ENCODE measurements at regions not wholly inside any gene's neighbourhood (a gene's known extent, or its start where the extent isn't known, plus 50 kb on each side); places are given as distances from the start of the nearest gene placed in this dataset.

GRCh38 chr3:162139841-162140240 lies 643.2 kb downstream of the OTOL1 start:
- TF ChIP-seq CTCF (conservative IDR thresholded peaks at IDR 0.05; ENCODE audit: low read depth): no peak

DNA sequence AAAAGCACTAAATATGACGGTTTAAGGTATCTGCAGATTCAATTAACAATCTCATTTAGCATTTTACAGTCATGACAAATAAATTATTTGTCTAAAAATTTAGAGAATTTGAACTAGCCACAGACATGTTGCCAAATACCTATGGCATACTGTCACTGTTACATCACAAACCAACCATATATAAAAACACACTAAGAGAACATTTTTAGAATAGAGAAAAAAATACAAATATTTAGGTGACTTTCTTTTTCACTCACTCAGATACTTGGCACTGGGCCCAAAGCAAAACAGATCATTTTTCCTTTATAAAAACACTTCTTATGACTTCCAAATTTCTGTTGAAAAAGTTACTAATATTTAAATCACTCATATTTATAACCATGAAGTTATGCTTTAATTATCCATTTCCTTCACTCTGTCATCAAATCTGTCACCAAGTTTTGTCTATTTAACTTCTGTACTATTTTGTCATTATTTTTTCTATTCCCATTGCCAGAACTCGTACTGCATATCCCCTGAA lies 644.7 kb downstream of the OTOL1 start:
- no peak for TF ChIP-seq CTCF (conservative IDR thresholded peaks at IDR 0.05; ENCODE audit: low read depth)
- H3K27ac ChIP-seq: no peak overlapping the region
- POLR2A ChIA-PET (ENCODE audit: low non-redundant PET): no interaction called here
- DNase-seq (ENCODE audit: low spot score): peak; percentile 2
- CTCF ChIA-PET: interaction anchor here (0.7 kb wide), 1 partner anchor 64 kb away, joined by 4 read pairs; no protein-coding TSS in a partner anchor

More at GRCh38 chr3:162139841-162140240, 643.2 kb downstream of the OTOL1 start:
- CTCF ChIA-PET: no interaction called here
- no peak overlapping the region for H3K27ac ChIP-seq
- DNase-seq (ENCODE audit: low spot score): no peak
- POLR2A ChIA-PET (ENCODE audit: low non-redundant PET): no interaction called here

DNA sequence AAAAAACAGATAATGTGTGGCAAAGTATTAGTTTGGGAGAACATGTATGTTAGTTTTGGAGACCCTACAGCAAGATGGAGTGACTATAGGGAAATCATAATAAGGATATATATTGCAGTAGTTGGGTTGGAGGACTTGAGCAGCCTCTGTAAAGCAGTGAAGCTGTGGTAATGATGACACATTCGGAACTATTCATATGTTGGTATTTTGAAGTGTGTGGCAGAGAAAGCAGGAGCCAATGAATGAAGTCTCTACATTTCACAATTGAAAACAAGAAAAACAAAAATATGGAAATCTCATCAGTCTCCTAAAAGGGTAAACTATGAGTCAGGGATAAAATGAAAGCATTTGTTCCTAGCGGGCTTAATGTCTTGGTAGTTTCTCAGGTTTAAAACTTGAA lies 645.9 kb downstream of the OTOL1 start:
- ChIA-PET POLR2A (ENCODE audit: low non-redundant PET) (no interaction called here), CTCF (no interaction called here)
- no peak overlapping the region for H3K27ac ChIP-seq
- peak; percentile 0 for DNase-seq (ENCODE audit: low spot score)
- TF ChIP-seq CTCF (conservative IDR thresholded peaks at IDR 0.05; ENCODE audit: low read depth): no peak

DNA sequence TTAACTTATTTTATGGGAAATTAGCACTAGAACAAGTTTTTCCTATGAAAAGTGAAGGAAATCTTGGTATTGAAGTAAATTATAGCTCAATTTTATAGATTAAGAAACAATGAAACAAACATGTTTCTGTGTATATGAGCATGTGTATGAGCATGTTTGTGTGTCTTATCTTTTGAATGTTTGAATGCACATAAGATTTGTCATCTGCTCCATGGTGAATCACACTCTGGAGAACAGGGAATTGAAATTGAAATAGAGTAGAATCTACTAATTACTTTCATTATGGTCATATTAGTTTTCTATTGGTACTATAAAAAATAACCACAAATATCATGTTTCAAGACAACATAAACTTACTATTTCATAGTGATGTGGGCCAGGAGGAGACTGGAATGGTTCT lies 646.6 kb downstream of the OTOL1 start:
- TF ChIP-seq CTCF (conservative IDR thresholded peaks at IDR 0.05; ENCODE audit: low read depth): no peak
- H3K27ac ChIP-seq: no peak overlapping the region
- POLR2A ChIA-PET (ENCODE audit: low non-redundant PET): no interaction called here
- CTCF ChIA-PET: no interaction called here
- DNase-seq (ENCODE audit: low spot score): no peak

DNA sequence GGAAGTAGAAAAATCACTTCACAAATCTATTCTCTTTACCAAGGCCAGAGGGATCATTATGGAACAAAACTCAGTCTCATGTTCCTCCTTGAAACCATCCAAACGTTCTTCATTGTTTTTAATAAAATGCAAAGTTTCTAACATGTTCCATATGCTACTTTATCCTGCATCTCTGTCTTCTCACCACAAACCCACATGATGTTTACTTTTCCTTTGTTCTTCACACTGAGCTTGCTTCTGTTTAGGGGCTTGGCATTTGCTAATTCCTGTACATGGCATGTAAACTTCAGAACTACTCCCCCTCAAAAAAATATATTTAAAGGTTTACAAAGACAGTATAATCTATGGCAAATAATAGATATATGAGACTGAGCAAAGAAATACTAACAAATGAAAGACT lies 651.4 kb downstream of the OTOL1 start:
- DNase-seq (ENCODE audit: low spot score): no peak
- H3K27ac ChIP-seq: no peak overlapping the region
- ChIA-PET CTCF (no interaction called here), POLR2A (ENCODE audit: low non-redundant PET) (no interaction called here)
- no peak for TF ChIP-seq CTCF (conservative IDR thresholded peaks at IDR 0.05; ENCODE audit: low read depth)

DNA sequence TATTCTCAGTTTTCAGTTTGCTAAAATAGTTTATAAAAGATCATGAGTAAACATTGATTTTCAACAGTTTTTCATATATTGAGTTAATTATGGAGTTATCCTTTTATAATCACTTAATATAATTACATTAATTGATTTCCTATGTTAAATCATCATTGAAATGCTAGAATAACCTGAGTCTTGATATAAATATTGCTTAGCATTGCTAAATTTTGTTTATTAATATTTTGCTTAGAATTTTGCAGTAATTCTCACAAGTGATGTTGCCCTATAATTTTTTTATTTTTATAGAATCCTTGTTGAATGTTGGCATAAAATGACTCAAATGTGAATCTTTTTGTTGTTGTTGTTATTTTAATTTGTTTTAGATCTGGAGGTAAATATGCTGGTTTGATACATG lies 654.2 kb downstream of the OTOL1 start:
- no peak for TF ChIP-seq CTCF (conservative IDR thresholded peaks at IDR 0.05; ENCODE audit: low read depth)
- no peak overlapping the region for H3K27ac ChIP-seq
- DNase-seq (ENCODE audit: low spot score): no peak
- ChIA-PET CTCF (no interaction called here), POLR2A (ENCODE audit: low non-redundant PET) (no interaction called here)

GRCh38 chr3:162152636-162153035 lies 656.0 kb downstream of the OTOL1 start:
- ChIA-PET CTCF (no interaction called here), POLR2A (ENCODE audit: low non-redundant PET) (no interaction called here)
- DNase-seq (ENCODE audit: low spot score): no peak
- TF ChIP-seq CTCF (conservative IDR thresholded peaks at IDR 0.05; ENCODE audit: low read depth): no peak
- no peak overlapping the region for H3K27ac ChIP-seq

All from RWPE1 (cell line).